K562 (cell line): ENCODE measurements at regions not wholly inside any gene's neighbourhood (a gene's known extent, or its start where the extent isn't known, plus 50 kb on each side); places are given as distances from the start of the nearest gene placed in this dataset. TPM values are rescaled to one million over a fixed set of nuclear protein-coding genes. Genes with fewer than 3 reads are reported as not detected.

Experiments
- ZFP1 ChIP-seq: fragments of 450-650 bp; formaldehyde crosslinking; IDR thresholded peaks from 2 replicates; pipeline ENCODE4 v1.4.0; 2020; ENCODE audit warnings: mild to moderate bottlenecking, mixed read lengths
- small RNA-seq: library from RNA; depleted of rRNA; stranded (forward); fragments of <200 nt; gene quantifications from one replicate; pipeline ENCODE3, GENCODE V24; 2014
- TF ChIP-seq, protein P1 (sequence below): fragments of 450-650 bp; conservative IDR thresholded peaks from 2 replicates; pipeline ENCODE4 v1.6.1; 2016; ENCODE audit warnings: missing genetic modification characterization, low read depth, mild to moderate bottlenecking, missing compliant biosample characterization, moderate library complexity

DNA sequence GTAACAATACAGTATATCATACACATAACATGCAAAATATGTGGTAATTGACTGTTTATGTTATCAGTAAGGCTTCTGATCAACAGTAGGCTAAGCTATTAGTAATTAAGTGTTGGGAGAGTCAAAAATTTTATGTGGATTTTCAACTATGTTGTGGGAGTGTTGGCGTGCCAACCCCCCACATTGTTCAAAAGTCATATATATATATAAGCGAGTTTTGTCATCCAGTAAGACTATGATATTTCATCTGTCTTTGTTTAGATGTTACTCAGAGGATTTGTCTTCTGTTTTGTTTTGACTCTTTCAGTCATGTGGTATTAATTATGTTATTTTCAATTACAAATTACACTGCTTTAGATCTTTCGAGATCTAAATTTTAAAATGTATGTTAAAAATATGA is 51.0 kb upstream of the RAP2B start (continued):
- TF ChIP-seq, protein P1, sequence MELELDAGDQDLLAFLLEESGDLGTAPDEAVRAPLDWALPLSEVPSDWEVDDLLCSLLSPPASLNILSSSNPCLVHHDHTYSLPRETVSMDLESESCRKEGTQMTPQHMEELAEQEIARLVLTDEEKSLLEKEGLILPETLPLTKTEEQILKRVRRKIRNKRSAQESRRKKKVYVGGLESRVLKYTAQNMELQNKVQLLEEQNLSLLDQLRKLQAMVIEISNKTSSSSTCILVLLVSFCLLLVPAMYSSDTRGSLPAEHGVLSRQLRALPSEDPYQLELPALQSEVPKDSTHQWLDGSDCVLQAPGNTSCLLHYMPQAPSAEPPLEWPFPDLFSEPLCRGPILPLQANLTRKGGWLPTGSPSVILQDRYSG (tag): no peak
- TF ChIP-seq ZFP1: no peak

Small RNAs in the stretch of these regions (small RNA-seq; reads per million reads assigned to genes)
- not detected for gene HMGN2P13
